Neural progenitor cell (in vitro differentiated cells): ENCODE measurements at regions not wholly inside any gene's neighbourhood (a gene's known extent, or its start where the extent isn't known, plus 50 kb on each side); places are given as distances from the start of the nearest gene placed in this dataset.

Experiments used
- DNase-seq: peaks from one replicate; pipeline ENCODE4 v3.0.0-alpha.2; 2016; ENCODE audit warnings: low spot score
- H2AFZ ChIP-seq: fragments of 200-600 bp; sonication (generic); replicated peaks from 2 replicates; pipeline ENCODE4 v1.6.1; 2016; ENCODE audit warnings: antibody characterized with exemption
- H3F3A ChIP-seq: fragments of 200-600 bp; sonication (generic); 2 replicates; pipeline ENCODE4 v1.6.1; 2016; ENCODE audit warnings: antibody characterized with exemption, low read depth
- H3K27ac ChIP-seq: fragments of 200-600 bp; sonication (generic); 2 replicates; pipeline ENCODE4 v1.5.1; 2016; ENCODE audit warnings: mild to moderate bottlenecking
- H3K27me3 ChIP-seq: fragments of 200-600 bp; sonication (generic); 2 replicates; pipeline ENCODE4 v1.6.1; 2016; ENCODE audit warnings: mild to moderate bottlenecking, moderate library complexity
- H3K36me3 ChIP-seq: fragments of 200-600 bp; sonication (generic); 2 replicates; pipeline ENCODE4 v1.5.1; 2016
- H3K4me1 ChIP-seq: fragments of 200-600 bp; sonication (generic); 2 replicates; pipeline ENCODE4 v1.6.1; 2016; ENCODE audit warnings: mixed run types
- H3K4me2 ChIP-seq: fragments of 200-600 bp; sonication (generic); 2 replicates; pipeline ENCODE4 v1.6.1; 2016
- H3K4me3 ChIP-seq: fragments of 200-600 bp; sonication (generic); 2 replicates; pipeline ENCODE4 v1.5.1; 2016
- H3K79me2 ChIP-seq: fragments of 200-600 bp; sonication (generic); 2 replicates; pipeline ENCODE4 v1.6.1; 2016; ENCODE audit warnings: low read depth
- H3K9ac ChIP-seq: fragments of 200-600 bp; sonication (generic); 2 replicates; pipeline ENCODE4 v1.6.1; 2016
- H3K9me3 ChIP-seq: fragments of 200-600 bp; sonication (generic); 2 replicates; pipeline ENCODE4 v1.5.1; 2016; ENCODE audit warnings: low read depth
- H4K20me1 ChIP-seq: fragments of 200-600 bp; sonication (generic); 2 replicates; pipeline ENCODE4 v1.6.1; 2016; ENCODE audit warnings: low read depth
- H3K27ac Mint-ChIP-seq: 3 replicates; pipeline ENCODE4 v1.8.0; 2021; ENCODE audit warnings: mixed read lengths
- H3K27me3 Mint-ChIP-seq: 2 replicates; pipeline ENCODE4 v1.8.0; 2022; ENCODE audit warnings: low read depth, mild to moderate bottlenecking, inconsistent platforms, moderate library complexity, mixed read lengths; ENCODE audit not compliant: insufficient read depth
- H3K36me3 Mint-ChIP-seq: 3 replicates; pipeline ENCODE4 v1.8.0; 2021; ENCODE audit warnings: mixed read lengths
- H3K4me1 Mint-ChIP-seq: 3 replicates; pipeline ENCODE4 v1.8.0; 2021; ENCODE audit warnings: mixed read lengths
- H3K4me3 Mint-ChIP-seq: 3 replicates; pipeline ENCODE4 v1.8.0; 2021; ENCODE audit warnings: mild to moderate bottlenecking, moderate library complexity, mixed read lengths
- H3K9me3 Mint-ChIP-seq: 3 replicates; pipeline ENCODE4 v1.8.0; 2020; ENCODE audit warnings: mixed read lengths
- EZH2 ChIP-seq: fragments of 200-600 bp; sonication (generic); IDR thresholded peaks from 2 replicates; pipeline ENCODE4 v1.6.1; 2017; ENCODE audit warnings: antibody characterized with exemption, mild to moderate bottlenecking, moderate library complexity
- EZH2phosphoT487 ChIP-seq: fragments of 200-600 bp; sonication (generic); IDR thresholded peaks from 2 replicates; pipeline ENCODE4 v1.6.1; 2017; ENCODE audit warnings: antibody characterized with exemption
- TF ChIP-seq, protein P1 (sequence below): fragments of 200-600 bp; sonication (generic); IDR thresholded peaks from 2 replicates; pipeline ENCODE4 v1.5.1; 2017; ENCODE audit warnings: antibody characterized with exemption, mild to moderate bottlenecking

DNA sequence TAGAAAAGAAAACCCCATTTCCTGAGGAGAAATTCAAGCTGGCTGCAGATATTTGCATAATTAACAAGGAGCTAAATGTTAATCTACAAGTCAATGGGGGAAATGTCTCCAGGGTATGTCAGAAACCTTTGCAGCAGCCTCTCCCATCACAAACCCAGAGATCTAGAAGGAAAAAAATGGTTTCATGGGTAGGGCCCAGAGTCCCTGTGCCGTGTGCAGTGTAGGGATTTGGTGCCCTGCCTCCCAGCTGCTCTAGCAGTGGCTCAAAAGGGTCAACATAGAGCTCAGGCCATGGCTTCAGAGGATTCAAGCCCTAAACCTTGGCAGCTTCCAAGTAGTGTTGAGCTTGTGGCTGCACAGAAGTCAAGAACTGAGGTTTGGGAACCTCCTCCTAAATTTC is 290.2 kb upstream of the TMEFF2 start:
- DNase-seq = no peak
- Mint-ChIP-seq H3K4me1 (no peaks in the 10 kb centered on the region), H3K4me3 (no peak overlapping the region), H3K36me3 (no peaks in the 10 kb centered on the region), H3K9me3 (no peaks in the 10 kb centered on the region), H3K27me3 (no peaks in the 10 kb centered on the region), H3K27ac (no peak overlapping the region)
- H3K79me2 ChIP-seq = no peaks in the 10 kb centered on the region
- no peak overlapping the region for H2AFZ ChIP-seq
- no peaks in the 10 kb centered on the region for H3K4me1 ChIP-seq
- H4K20me1 ChIP-seq = no peaks in the 10 kb centered on the region
- no peak overlapping the region for H3K4me2 ChIP-seq
- H3K27ac ChIP-seq = no peak overlapping the region
- H3K9me3 ChIP-seq = no peaks in the 10 kb centered on the region
- TF ChIP-seq, protein P1, sequence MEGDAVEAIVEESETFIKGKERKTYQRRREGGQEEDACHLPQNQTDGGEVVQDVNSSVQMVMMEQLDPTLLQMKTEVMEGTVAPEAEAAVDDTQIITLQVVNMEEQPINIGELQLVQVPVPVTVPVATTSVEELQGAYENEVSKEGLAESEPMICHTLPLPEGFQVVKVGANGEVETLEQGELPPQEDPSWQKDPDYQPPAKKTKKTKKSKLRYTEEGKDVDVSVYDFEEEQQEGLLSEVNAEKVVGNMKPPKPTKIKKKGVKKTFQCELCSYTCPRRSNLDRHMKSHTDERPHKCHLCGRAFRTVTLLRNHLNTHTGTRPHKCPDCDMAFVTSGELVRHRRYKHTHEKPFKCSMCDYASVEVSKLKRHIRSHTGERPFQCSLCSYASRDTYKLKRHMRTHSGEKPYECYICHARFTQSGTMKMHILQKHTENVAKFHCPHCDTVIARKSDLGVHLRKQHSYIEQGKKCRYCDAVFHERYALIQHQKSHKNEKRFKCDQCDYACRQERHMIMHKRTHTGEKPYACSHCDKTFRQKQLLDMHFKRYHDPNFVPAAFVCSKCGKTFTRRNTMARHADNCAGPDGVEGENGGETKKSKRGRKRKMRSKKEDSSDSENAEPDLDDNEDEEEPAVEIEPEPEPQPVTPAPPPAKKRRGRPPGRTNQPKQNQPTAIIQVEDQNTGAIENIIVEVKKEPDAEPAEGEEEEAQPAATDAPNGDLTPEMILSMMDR = no peak
- TF ChIP-seq EZH2 = no peak
- TF ChIP-seq EZH2phosphoT487 = no peak
- no peaks in the 10 kb centered on the region for H3K36me3 ChIP-seq
- H3K4me3 ChIP-seq = no peak overlapping the region
- H3K9ac ChIP-seq = no peak overlapping the region
- no peaks in the 10 kb centered on the region for H3K27me3 ChIP-seq
- H3F3A ChIP-seq = no peaks in the 10 kb centered on the region

DNA sequence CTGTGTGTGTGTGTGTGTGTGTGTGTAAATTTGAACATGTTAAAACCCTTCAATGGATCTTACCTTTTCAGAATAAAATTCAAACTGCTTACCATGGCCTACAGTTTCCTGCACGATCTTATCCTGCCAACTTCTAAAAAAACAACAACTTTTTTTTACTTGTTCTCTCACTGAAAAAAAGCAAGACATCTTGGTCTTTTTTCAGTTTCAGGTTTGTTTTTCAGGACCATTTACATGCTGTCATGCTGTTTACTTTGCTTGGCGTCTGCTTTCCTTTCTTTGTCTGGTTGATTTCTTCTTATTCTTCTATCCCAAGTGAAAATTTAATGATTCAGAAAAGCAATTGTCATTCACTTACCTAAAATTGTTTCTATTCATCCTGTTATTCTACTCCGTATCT is 286.3 kb upstream of the TMEFF2 start:
- Histone ChIP-seq H3K4me3 (no peak overlapping the region), H3K4me2 (no peak overlapping the region), H3K36me3 (no peaks in the 10 kb centered on the region), H2AFZ (no peak overlapping the region), H3K9me3 (no peaks in the 10 kb centered on the region), H3K27ac (no peak overlapping the region), H3K79me2 (no peaks in the 10 kb centered on the region), H3K27me3 (no peaks in the 10 kb centered on the region), H4K20me1 (no peaks in the 10 kb centered on the region), H3K4me1 (no peaks in the 10 kb centered on the region), H3K9ac (no peak overlapping the region), H3F3A (no peaks in the 10 kb centered on the region)
- DNase-seq = no peak
- H3K4me3 Mint-ChIP-seq = no peak overlapping the region
- no peaks in the 10 kb centered on the region for H3K27me3 Mint-ChIP-seq
- H3K9me3 Mint-ChIP-seq = no peaks in the 10 kb centered on the region
- TF ChIP-seq EZH2 (no peak), EZH2phosphoT487 (no peak)
- TF ChIP-seq, protein P1 = no peak
- H3K36me3 Mint-ChIP-seq = no peaks in the 10 kb centered on the region
- H3K4me1 Mint-ChIP-seq = no peaks in the 10 kb centered on the region
- no peak overlapping the region for H3K27ac Mint-ChIP-seq

DNA sequence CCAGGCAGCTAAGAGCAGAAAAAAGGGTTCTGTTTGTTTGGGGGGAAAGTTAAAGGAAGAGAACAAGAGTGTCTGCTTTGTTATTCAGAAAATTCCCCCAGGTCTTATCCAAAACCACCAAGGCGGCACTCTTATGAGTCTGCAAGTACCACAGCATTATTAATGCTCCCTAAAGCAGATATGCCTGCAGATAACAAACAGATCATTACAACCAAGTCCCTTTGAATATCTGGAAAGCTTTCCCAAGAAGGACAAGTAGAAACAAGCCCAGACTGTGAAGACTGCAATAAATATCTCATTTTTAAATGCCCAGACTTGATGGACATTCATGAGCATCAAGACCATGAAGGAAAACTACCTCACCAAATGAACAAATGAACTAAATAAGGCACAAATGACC is 278.6 kb upstream of the TMEFF2 start:
- no peak overlapping the region for H3K9ac ChIP-seq
- Mint-ChIP-seq H3K27ac (no peak overlapping the region), H3K4me3 (no peak overlapping the region), H3K36me3 (no peaks in the 10 kb centered on the region), H3K4me1 (no peaks in the 10 kb centered on the region), H3K27me3 (no peaks in the 10 kb centered on the region), H3K9me3 (peaks cover 2% of the 10 kb centered on the region)
- no peaks in the 10 kb centered on the region for H3K4me1 ChIP-seq
- DNase-seq = no peak
- no peaks in the 10 kb centered on the region for H3F3A ChIP-seq
- H3K79me2 ChIP-seq = no peaks in the 10 kb centered on the region
- H3K27me3 ChIP-seq = no peaks in the 10 kb centered on the region
- no peaks in the 10 kb centered on the region for H3K36me3 ChIP-seq
- H3K27ac ChIP-seq = no peak overlapping the region
- no peak overlapping the region for H3K4me3 ChIP-seq
- no peaks in the 10 kb centered on the region for H4K20me1 ChIP-seq
- TF ChIP-seq EZH2 (no peak), EZH2phosphoT487 (no peak)
- TF ChIP-seq, protein P1 = no peak
- H3K4me2 ChIP-seq = no peak overlapping the region
- no peaks in the 10 kb centered on the region for H3K9me3 ChIP-seq
- H2AFZ ChIP-seq = no peak overlapping the region

DNA sequence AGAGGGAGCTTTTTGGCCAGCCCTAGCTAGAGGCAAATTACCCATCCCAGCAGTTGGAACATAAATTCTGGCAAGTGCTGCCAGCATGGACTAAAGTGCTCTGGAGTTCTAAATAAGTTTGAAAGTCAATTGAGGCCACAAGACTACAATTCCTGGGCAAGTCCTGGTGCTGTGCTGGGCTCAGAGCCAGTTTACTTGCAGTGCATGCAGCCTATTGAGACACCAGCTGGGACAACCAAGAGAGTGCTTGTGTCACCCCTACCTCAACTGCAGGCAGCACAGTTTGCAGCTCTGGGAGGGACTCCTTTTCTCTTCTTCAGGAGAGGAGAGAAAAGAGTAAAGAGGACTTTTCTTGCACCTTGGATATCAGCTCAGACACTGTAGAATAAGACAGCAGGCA is 277.2 kb upstream of the TMEFF2 start:
- Histone ChIP-seq H3K9me3 (no peaks in the 10 kb centered on the region), H3K4me3 (no peak overlapping the region), H3K36me3 (no peaks in the 10 kb centered on the region), H2AFZ (no peak overlapping the region), H3F3A (no peaks in the 10 kb centered on the region), H3K4me1 (no peaks in the 10 kb centered on the region), H3K79me2 (no peaks in the 10 kb centered on the region), H4K20me1 (no peaks in the 10 kb centered on the region), H3K27ac (no peak overlapping the region), H3K9ac (no peak overlapping the region), H3K27me3 (no peaks in the 10 kb centered on the region), H3K4me2 (no peak overlapping the region)
- Mint-ChIP-seq H3K4me1 (no peaks in the 10 kb centered on the region), H3K27me3 (no peaks in the 10 kb centered on the region), H3K36me3 (no peaks in the 10 kb centered on the region), H3K4me3 (no peak overlapping the region), H3K9me3 (peaks cover 2% of the 10 kb centered on the region), H3K27ac (no peak overlapping the region)
- TF ChIP-seq, protein P1 = no peak
- TF ChIP-seq EZH2 (no peak), EZH2phosphoT487 (no peak)
- DNase-seq = no peak
